Activated naive CD4-positive, alpha-beta T cell treated with Interleukin-2 at 50 U/mL for 16 hours (primary cell): ENCODE measurements at regions not wholly inside any gene's neighbourhood (a gene's known extent, or its start where the extent isn't known, plus 50 kb on each side); places are given as distances from the start of the nearest gene placed in this dataset.

Source experiments
- DNase-seq: peaks from one replicate; pipeline ENCODE4 v3.0.0-alpha.2; 2020

GRCh38 chr4:163582703-163583102 is 88.2 kb downstream of the TMA16 start:
- no peak for DNase-seq

- no peak for DNase-seq
These were observed 93.4 kb downstream of the TMA16 start for GRCh38 chr4:163587867-163588266.

- DNase-seq, result no peak
These were observed 94.0 kb downstream of the TMA16 start for GRCh38 chr4:163588532-163588931.

GRCh38 chr4:163590103-163590502 is 95.6 kb downstream of the TMA16 start:
- DNase-seq, result no peak

- DNase-seq, result no peak
These were observed 96.3 kb downstream of the TMA16 start for GRCh38 chr4:163590619-163591264.

GRCh38 chr4:163591614-163592020 is 97.1 kb downstream of the TMA16 start:
- DNase-seq, result no peak

GRCh38 chr4:163592212-163592611 is 97.7 kb downstream of the TMA16 start:
- no peak for DNase-seq

GRCh38 chr4:163595580-163595979 is 101.1 kb downstream of the TMA16 start:
- DNase-seq, result no peak

- no peak for DNase-seq
These were observed 103.5 kb downstream of the TMA16 start for GRCh38 chr4:163598028-163598427.

GRCh38 chr4:163598489-163598888 is 104.0 kb downstream of the TMA16 start:
- no peak for DNase-seq

- no peak for DNase-seq
These were observed 106.2 kb downstream of the TMA16 start for GRCh38 chr4:163600727-163601126.

GRCh38 chr4:163603257-163603656 is 108.8 kb downstream of the TMA16 start:
- DNase-seq, result no peak

GRCh38 chr4:163606896-163607691 is 112.6 kb downstream of the TMA16 start:
- no peak for DNase-seq

GRCh38 chr4:163609019-163609418 is 114.5 kb downstream of the TMA16 start:
- no peak for DNase-seq

GRCh38 chr4:163610648-163611047 is 116.2 kb downstream of the TMA16 start:
- no peak for DNase-seq

GRCh38 chr4:163611182-163611581 is 116.7 kb downstream of the TMA16 start:
- no peak for DNase-seq

GRCh38 chr4:163611784-163612445 is 117.4 kb downstream of the TMA16 start:
- DNase-seq, result no peak

- DNase-seq, result no peak
These were observed 118.3 kb downstream of the TMA16 start for GRCh38 chr4:163612762-163613161.

- no peak for DNase-seq
These were observed 118.9 kb downstream of the TMA16 start for GRCh38 chr4:163613383-163613782.

- DNase-seq, result no peak
These were observed 120.4 kb downstream of the TMA16 start for GRCh38 chr4:163614866-163615265.

GRCh38 chr4:163618845-163619244 is 124.4 kb downstream of the TMA16 start:
- DNase-seq, result no peak

- no peak for DNase-seq
These were observed 126.2 kb downstream of the TMA16 start for GRCh38 chr4:163620738-163621137.

- DNase-seq, result no peak
These were observed 127.3 kb downstream of the TMA16 start for GRCh38 chr4:163621821-163622220.
